NCI-H69 (cell line): ENCODE measurements at regions not wholly inside any gene's neighbourhood (a gene's known extent, or its start where the extent isn't known, plus 50 kb on each side); places are given as distances from the start of the nearest gene placed in this dataset.

Experiments
- DNase-seq: peaks from one replicate; lab custom pipeline; 2025; lab: John Stamatoyannopoulos, UW

GRCh38 chr5:54717870-54718269, 200.3 kb downstream of the SNX18 start:
- no peak for DNase-seq

- no peak for DNase-seq
Observed at GRCh38 chr5:54717459-54717858, 199.9 kb downstream of the SNX18 start.

DNA sequence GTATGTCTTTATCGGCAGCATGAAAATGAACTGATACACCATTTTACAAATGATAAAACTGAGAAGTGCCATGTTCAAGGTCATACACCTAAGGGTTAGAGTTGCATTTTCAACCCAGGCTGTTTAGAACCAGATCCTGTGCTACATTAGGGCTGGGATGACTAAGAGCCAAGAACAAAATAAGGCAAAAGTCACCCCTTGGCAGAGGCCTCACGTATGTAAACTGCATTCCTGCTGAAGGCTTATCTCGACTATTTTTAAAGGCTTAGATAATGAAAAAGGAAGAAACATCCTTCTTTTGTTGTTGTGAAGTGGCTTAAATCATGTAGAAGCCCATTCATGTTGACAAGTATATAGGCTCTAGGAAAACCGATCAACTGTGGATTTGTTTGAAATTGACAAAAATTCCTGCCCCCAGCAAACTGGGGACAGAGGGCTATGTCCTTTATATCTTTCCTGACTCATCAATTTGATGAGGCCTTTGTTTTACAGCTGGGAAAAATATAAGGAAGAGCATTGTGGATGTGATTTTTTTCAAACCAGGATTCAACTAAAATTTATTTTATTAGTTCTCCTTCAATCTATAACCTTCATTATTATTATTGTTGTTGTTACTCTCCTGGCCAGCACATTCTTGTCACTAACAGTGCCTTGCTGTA, 196.5 kb downstream of the SNX18 start:
- no peak for DNase-seq

DNA sequence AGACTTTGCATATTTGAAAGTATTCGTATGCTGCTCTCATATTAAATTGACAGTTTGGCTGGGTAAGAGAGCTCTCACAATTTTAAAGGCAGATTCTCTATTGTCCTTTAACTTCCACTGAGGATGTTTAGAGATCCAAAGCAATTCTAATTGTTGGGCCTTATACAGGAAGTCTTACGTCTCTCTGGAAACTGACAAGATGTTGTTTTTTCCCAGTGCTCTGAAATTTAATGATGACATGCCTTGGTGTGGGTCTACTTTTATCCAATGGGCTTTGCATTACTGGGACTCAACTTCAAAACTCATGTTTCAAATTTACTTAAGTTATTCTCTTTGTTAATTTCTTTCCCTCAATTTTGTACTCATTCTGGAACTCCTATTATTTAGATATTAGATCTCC, 191.5 kb downstream of the SNX18 start:
- DNase-seq = no peak

DNA sequence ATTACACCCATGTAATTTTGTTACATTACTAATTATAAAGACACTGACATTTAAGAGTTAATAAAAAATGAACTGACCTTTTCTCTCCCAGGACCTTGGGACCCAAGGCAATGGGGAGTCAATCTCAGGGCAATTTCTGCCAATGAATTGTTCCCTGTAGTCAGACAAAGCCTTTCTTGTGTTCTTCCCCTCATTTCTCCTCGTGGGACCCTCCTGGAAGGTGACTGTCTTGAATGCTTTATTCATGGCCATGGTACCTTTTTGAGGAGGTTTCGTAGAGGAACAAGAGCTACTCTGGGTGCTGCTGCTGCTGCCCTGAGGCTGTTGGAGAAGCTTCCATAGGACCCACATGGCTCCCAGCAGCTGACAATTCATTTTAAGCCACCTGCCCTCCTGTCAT, 190.3 kb downstream of the SNX18 start:
- no peak for DNase-seq

DNA sequence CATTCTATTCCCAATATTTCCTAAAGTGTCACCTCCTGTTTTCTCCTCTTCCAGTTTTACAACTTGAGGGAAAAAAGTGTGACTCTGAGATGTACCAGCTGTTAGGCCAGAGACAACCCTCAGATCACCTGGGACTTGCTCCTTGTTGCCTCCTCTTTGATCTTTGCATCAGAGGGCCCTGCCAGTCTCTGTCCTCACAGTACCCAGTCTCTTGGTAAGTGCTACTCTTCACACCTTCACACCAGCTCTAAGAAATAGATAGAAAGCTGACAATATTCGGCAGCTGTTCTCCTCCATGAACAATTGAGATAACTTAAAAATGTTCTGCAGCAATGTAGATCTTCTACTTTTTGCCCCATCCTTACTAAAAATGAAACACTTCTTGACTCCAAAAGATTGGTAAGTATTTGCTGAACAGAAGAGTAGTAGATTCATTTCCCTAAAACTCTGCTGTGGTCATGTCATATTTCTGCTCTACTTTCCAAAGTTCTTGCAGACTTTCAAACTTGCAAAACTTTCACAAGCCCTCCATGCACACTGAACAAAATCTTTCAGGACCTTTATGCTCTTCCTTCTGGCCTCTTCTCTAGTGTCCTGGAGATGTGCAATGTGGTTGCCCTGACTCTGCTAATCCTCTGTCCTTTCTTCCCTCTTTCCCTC, 188.6 kb downstream of the SNX18 start:
- DNase-seq = no peak

DNA sequence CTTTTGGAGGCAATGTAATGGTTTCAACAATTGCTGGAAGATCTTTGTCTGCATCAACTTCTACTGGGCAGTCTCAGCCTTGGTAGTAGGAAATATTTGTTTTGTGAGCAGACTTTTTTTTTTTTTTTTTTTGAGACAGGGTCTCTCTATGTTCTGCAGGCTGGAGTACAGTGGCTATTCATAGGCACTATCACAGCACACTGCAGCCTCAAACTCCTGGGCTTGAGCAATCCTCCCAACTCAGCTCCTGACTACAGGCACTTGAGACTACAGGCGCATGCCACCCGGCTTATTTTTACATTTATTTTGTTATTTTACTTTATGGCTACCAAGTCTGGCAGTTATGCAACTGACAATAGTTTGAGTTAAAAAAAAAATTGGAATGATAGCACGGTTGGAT, 187.3 kb downstream of the SNX18 start:
- no peak for DNase-seq

DNA sequence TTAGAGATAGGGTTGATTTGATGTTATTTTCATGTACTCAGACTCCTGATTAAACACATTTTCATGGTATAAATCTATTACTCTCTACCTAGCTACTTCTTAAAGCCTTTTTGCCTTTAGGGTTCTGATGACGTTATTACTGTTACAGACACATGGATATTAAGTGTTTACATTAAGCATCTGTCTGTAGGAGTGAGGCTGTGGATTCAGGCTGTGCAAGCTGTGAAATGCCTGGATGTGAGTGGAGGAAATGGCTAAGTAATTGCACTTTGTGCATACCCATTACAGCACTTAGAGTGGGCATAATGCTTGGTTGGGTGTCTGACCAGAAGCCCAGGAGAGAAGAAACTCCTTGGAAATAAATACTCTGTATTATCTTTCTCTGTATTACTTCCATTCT, 186.8 kb downstream of the SNX18 start:
- DNase-seq = peak; percentile 58

DNA sequence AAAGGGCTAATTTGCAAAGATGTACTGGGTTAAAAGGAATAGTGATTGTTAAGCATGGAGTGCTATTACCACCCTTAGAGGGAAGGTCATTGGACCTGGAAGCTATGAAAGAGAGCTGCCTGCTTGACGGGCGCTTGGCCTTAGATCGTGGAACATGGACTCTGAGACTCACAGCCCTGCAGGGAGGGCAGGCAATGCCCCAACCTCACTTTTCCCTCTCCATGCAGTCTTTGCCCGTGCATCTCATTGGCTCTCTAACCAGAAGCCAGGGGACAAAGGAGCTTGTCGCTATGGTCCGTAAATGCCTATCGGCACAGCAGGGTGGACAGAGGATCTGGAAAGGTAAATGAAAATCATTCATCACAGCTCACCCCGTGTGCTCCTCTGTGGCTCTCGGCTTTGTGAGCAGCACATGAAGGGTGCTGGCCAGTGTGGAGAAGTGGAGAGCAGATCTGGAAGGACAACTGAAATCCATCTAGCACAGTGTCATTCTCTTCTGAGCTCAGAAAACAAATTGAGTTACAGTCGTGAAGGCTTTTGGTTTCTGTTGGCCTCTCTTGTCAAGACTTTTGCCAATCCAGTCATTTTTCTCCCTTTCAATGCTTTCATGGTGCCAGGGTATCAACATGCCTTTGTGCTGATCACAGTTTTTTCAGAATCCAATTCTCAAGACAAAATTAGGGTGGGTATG, 186.2 kb downstream of the SNX18 start:
- DNase-seq = peak; percentile 67

- DNase-seq = peak; percentile 48
Observed at GRCh38 chr5:54703133-54703532, 185.6 kb downstream of the SNX18 start.

DNA sequence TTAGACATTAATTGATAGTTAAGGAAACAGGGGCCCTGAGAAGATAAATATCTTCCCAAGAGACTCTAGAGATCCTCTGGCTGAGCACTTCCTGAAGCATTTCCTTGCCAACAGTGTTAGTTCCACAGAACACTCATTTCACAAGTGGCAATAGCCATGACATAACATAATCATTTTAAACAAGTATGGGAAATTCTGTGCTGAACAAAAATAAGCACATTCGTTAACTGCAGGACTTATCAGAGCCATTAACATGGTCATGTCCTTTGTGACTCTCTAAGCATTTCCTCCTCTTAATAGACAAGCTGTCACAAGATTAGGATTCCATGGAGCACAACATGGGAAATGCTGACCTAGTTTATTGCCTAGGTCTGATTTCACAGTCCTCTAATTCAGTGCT, 184.9 kb downstream of the SNX18 start:
- DNase-seq = no peak

DNA sequence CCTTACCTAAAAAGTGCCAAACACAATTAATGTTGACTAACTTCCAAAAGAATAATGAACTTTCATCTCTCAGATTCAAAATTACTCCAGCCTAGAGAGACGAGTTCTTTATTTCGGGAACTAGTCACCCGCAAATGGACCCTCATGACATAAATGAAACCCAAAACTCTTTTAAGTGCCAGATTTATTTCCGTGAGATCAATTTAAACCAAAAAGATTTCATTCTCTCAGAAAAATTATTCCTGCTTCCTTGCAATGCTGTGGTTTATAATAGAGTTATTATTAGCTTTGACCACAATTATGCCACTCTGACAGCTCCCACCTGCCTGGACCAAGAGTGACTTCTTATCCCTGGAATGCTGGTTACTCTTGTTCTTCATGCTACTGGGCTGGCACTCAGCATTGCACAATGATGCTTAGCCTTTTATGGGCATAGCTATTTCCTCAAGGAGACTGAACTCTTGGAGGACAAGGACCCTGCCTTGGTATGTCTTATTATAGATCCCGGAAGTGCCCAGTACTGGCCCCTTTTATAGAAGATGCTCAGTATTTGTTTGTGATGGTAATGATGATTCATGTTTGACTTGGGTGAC, 183.5 kb downstream of the SNX18 start:
- no peak for DNase-seq

DNA sequence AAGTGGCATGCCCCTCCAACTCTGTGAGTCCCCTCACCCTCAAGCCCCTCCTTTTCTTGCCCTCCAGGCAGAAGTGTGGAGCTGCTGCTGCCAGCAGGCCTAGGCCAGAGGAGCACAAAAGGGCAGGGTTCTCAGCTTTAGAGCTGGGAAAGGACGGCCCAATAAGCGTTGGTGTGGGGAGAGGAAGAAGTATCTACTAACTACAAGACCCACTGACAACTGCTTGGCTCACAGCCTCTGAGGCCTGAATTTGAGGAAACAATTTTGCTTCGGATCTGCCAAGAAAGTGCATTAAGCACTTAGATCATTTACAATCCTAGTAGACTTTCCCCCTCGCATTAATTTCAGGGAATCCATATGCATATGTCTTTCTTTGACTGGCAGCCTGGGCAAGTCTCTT, 179.4 kb downstream of the SNX18 start:
- DNase-seq = no peak

GRCh38 chr5:54696346-54696745, 178.8 kb downstream of the SNX18 start:
- DNase-seq = no peak

DNA sequence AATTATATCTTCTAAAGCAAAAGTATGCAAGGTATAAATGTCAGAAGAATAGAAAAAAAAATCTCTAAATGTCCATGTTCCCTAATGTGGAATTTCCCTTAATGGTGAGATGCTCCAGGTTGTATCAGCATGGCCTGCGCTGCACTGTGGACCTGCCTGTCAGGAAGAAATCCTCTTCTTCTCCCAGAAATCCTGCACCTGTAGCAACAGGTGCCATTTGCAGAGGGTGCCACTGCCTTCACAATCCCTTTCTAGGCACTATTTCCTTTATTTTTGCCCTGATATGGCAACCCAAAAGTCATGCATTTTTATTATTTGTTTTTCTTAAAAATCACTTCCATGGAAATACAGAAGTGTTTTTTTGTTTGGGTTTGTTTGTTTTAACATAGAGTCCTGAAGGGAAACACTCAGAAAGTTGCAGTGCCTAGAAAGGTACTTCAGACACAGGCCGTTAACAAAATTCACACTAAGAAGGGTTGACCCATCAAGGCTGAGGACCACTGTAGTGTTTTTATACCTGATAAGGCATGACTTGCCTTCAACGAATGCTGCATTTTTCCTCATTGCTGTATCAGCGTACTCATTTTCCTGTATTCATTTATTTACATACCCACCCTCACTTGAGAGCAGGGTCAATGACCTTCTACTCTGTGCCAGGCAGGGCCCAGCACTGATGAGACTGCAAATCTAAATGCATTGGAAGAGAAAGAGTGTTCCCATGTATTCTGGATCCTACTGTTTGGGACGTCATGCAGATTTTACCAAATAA, 177.8 kb downstream of the SNX18 start:
- DNase-seq = no peak

DNA sequence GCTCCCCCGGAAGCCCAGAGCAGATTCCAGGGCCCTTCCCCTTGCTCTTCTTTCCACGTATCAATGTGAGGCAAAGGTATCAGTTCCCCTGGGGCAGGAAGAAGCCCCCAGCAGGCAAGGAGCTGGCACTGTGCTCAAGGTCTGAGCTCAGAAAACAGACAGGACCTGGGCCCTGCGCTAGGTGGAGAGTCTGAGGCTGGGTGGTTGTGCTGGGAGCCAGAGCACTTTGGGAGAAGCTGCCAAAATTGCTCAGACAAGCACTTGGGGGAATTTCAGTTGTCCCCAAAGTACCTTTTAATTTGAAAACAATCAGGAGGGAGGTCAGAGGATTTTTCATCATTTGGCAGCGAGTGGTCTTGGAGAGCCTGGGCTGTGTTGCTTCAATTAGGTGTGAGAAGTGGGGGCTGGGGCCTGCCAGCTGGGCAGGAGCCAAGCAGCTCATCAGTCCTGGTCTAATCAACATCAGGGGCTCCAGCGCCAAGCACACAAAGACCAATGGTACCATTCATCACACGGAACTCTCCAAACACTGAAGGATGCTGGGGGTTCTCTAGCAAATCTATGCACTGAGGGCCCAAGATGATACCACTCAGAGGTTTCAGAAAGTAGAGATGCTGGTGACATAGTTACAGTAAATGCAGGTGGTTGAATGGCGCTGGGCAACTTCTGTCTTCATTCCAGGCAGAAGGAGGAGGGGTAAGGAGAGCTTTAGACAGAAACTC, 176.5 kb downstream of the SNX18 start:
- DNase-seq = peak; percentile 28

DNA sequence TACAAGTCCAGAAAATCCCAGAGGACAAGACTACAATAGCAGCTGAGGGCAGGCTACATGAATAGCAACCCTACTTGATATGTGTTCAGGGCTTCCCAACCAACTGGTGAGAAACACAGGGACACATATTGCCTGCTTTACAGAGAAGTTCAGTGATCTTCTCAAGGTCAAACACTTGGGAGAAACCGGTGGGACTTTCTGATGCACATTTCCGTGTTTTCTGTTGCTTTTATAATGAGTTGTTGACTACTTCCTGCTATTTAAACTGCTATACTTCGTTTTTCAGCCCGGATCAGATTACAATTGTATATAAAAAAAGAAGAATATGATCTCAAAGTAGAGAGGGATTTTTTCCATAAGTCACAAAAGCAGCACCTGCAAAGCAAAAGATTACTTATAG, 175.1 kb downstream of the SNX18 start:
- no peak for DNase-seq

DNA sequence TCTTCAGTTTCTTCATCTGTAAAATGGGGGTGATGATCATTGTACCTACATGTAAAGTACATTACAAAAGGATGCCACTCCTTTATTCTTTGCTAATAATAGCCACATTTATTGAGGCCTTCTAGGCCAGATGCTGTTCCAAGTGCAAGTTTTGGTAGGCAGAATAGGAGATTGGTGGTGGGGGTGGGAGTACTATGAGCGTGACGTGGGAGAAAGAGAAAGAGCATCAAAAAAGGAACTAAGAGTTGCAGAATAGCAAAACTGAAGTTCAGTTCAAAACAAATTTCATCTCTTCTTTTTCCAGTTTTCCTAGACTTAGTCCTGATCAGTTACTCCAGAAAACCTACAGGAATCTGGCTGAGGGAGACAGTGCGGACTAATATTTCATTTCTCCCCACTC, 174.1 kb downstream of the SNX18 start:
- no peak for DNase-seq

DNA sequence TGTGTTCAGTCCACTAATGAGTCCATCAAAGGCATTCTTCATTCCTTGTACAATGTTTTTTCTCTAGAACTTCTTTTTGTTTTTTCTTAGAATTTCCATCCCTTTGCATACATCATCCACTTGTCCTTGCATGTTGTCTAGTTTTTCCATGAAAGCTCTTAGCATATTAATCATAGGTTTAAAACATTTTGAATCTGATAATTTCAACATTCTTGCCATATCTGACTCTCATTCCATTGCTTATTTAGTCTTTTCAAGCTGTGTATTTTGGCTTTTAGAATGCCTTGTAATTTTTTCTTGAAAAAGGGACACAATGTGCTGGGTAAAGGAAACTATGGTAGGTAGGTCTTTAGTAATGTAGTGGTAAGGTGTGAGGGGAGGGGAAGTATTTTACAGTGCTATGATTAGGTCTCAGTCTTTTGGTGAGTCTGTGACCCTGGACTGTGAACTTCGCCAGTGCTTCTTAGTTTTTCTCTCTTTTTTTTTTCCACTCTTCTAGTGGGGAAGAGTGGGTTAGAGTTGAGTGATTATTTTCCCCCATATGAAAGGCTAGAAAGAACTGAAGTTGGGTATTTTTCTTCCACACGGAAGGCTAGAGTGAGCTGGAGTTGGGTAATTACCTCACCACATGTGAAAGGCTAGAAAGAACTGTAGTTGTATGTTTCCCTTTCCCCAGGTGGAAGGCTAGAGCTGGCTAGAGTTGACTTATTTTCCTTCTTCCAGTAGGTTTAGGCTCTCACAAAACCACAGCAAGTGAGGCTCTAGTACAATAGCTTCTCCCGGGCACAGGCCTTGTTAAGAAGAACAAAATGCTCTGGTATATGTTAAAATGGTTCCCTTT, 172.1 kb downstream of the SNX18 start:
- no peak for DNase-seq

DNA sequence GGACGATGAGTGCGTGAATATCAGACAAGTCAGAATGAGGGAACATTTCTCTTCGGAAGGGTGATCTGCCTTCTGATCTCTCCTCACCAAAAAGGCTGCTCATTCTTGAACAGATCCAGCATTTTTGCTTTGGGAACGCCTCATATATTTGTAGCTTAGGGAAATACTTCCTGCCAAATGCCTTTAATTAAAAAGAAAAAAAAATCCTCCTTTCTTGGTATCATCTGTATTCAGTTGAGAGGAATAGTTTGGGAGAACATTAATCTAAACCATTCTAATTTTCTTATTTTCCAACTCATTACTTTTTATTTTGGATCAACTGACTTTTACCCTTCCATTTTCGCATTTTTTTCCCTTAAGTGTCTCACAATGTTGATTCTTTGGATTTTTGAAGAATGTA, 163.4 kb downstream of the SNX18 start:
- no peak for DNase-seq

DNA sequence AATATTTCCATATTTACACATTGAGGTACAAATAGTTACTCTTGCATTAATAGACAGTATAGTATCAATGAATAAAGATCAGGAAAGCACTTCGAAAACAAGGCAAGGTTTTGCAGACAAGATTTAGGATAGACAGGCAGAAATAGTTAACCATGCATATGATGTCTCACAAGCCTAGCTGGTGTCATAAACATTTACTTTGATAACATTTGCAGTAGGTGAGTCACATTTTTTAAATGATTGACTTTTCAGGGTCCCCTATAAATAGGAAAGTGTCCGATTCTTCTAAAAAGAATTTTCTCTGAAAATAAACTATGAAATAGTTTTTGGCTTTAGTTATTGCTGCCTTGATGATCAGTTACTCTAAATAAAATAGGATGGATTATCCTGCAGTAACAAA, 162.1 kb downstream of the SNX18 start:
- DNase-seq = no peak
